GM18951 (cell line): ENCODE measurements at regions not wholly inside any gene's neighbourhood (a gene's known extent, or its start where the extent isn't known, plus 50 kb on each side); places are given as distances from the start of the nearest gene placed in this dataset.

Source experiments
- POLR2A ChIP-seq: IDR thresholded peaks from 4 replicates; pipeline ENCODE4 v1.6.1; 2011; ENCODE audit warnings: mild to moderate bottlenecking; ENCODE audit not compliant: insufficient read length, insufficient read depth; ENCODE audit errors: extremely low read depth
- in situ Hi-C: fragments of 300-500 bp; cut with MboI; formaldehyde crosslinking; loops from one replicate; pipeline ENCODE4 v1.12.0; 2022; ENCODE audit warnings: low sequenced_read_pairs, mixed read lengths, inconsistent platforms; ENCODE audit not compliant: unreplicated experiment

GRCh38 chr5:116646611-116647289 lies 72.1 kb upstream of the SEMA6A start:
- in situ Hi-C loops, result no loop called here
- TF ChIP-seq POLR2A, result no peak

GRCh38 chr5:116645627-116646026 lies 71.0 kb upstream of the SEMA6A start:
- no peak for TF ChIP-seq POLR2A
- in situ Hi-C loops, result no loop called here

GRCh38 chr5:116640236-116640635 lies 65.6 kb upstream of the SEMA6A start:
- no peak for TF ChIP-seq POLR2A
- in situ Hi-C loops, result no loop called here

DNA sequence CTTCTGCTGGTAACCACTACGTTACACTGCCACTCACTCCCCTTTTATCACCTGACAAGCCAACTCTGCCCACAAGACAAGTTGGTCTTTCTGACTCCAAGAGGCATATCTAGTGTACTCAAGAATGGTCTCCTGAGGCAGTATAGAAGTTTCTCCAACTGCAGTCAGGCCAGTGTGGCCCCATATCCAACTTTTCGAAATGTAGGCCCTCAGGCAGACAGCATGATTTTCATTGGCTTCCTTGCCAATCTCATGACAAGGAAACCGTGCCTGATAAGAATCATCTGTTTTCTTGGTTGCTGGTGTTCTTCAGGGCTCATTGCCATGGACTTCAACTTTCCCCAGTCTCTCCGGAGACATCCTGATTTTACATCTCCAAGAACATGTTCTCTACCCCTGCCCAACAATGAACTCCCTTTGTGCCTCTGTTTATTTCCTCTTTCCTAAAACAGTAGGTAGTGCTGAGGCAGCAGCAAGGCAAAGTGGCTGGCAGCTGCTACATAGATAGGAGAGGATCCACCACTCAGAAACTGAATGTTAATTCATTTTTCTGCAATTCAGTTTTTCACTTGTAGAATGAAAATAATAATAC lies 62.6 kb upstream of the SEMA6A start:
- in situ Hi-C loops, result no loop called here
- no peak for TF ChIP-seq POLR2A

DNA sequence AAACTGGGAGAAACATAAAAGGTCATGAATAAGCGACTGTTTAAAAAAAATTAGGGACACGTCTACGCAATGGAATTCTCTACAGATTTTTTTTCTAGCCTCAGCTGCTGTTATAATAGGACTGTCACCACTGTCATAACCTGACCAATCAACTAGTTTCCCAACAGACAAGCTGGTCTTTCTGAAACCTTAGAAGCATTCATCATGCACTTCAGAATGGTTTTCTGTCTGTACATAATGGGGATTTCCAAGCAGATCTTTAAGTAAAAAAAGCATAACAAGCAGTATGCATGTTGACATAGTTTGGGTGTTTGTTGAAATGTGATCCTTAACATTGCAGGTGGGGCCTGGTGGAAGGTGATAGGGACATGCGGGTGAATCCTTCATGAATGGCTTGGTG lies 58.3 kb upstream of the SEMA6A start:
- in situ Hi-C loops, result no loop called here
- TF ChIP-seq POLR2A, result no peak

DNA sequence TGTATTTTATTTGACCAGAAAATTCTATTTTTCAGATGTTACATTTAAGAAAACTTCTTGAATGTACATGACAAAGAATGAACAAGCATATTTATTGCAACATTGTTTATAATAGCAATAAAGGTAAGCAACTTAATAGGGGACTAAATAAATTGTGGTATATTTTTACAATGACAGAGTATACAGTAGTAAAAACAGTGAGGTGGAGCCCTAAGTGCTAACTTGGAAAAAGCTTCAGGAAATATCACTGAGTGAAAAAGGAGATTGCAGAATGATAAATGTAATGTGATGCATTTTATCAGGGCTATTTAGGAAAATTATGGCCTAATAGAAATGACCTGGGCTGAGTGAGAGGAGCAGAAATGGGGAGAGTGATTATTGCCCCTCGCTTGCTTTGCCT lies 56.5 kb upstream of the SEMA6A start:
- in situ Hi-C loops, result no loop called here
- no peak for TF ChIP-seq POLR2A

DNA sequence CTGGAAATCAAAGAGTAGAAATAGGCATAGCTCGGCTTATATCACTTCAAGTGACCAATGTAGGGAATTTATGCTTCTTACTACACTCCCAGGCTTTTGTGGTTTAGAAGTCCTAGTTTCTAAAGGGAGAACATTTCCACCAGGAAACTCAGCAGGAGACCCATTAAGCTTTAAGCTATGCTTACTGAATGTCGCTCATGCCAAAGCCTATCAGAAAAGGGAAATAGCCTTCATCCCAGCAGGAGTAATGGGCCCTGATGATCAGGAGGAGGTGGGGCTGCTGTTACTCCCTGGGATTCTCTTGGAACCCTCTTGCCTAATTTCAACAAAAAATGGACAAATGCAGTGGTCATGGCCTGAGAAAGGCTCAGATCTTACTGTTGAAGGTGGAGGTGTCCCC lies 54.5 kb upstream of the SEMA6A start:
- TF ChIP-seq POLR2A, result no peak
- in situ Hi-C loops, result no loop called here

GRCh38 chr5:116626945-116627679 lies 52.5 kb upstream of the SEMA6A start:
- TF ChIP-seq POLR2A, result no peak
- in situ Hi-C loops, result no loop called here

DNA sequence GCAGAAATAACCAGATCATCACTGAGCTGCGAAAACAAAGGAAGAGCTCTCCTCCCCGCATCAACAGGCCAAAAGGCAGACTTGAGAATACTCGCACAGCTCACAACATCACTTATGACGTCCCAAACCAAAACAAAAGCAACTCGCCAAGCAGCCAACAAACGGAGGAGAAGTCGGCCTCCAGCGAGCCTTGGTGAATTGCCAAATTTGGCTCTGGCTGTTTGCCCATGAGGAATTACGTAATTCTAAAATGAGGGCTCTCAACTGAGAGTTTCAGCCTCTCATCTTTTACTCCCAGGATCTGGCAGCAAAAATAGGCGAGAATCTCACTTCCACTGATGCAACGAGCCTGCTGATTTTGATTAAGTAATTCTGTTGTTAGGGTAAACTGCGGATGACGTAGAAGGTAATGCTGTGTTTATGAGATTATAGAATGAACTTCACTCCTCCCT lies 51.7 kb upstream of the SEMA6A start:
- in situ Hi-C loops, result no loop called here
- no peak for TF ChIP-seq POLR2A
